ENCODE measurements at regions not wholly inside any gene's neighbourhood (a gene's known extent, or its start where the extent isn't known, plus 50 kb on each side); places are given as distances from the start of the nearest gene placed in this dataset.
"Not testable (repeated sequence)": the region's sequence is repeated elsewhere in the genome, so short reads cannot be mapped to it uniquely, and the experiment has no call there.

DNA sequence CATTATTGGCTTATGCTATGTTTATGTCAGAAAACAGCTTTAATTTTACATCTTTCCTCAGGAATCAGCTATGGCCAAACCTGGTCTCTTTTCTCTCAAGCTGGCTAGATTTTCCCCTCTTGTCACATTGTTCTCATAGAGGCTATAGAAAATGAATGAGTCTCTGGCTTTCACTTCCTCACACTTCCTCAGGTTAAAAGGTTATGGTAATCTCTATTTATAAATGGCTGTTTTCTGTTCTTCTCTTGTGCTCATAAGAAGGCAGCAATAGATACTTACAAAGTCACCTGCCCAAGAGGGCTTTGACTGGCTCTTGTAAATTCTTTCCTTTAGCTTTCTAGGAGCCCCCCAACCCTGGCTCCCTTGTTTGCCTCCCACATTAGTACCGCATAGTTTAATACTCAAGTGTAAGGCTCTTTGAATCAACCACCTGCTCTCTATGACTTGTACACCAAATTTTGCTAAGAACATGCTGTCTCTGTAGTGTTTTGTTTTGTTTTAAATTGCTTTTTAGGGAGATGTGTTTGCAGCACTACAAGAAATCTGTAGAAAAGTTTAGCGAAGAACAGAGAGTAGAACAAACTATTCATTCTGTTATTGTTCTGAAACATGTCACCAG, 897.4 kb upstream of the CITED2 start:
- no peak for DNase-seq (ENCODE audit: low read depth in 2 of 2)

DNA sequence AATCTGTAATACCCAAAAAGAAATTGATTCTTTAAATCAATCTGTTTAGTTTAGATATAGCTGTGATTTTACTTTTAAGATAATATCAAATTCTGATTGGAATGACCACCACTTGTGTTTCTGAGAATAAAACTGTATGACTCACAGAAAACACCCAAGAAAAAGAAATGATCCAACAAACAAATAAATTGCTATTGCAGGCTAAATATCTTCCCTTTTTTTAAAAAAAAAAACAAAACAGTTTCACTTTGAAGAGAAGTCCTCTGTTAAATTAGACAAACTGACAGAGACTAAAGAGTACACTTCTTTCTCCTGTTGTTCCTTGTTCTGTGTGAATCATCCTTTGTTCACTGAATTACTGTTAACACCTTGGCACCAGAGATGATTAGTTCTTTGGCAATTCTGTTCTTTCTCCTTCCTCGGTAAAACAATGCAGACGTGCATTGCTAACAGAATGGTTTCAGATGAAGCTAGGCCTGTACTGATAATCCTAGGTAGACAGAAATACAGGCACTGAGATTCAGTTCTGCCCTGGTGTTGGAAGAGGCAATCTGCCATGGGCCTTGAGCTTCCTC, 895.2 kb upstream of the CITED2 start:
- no peak for DNase-seq (ENCODE audit: low read depth in 2 of 2)

DNA sequence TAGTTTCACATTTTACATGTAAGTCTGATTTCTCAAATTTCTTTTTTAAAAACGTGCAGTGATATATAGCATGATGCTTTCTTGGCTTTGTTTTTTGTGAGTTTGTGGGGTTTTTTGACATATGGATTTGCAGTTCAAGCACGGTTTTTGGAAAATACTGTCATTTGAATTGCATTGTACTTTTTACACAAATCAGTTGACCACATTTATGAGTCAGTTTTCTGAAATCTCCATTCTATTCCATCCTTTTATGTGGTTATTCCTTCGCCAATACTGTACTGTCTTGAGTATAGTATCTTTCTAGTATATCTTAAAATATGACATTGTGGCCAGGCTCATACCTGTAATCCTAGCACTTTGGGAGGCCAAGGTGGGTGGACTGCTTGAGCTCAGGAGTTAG, 890.0 kb upstream of the CITED2 start:
- no peak for DNase-seq (ENCODE audit: low read depth in 2 of 2)

DNA sequence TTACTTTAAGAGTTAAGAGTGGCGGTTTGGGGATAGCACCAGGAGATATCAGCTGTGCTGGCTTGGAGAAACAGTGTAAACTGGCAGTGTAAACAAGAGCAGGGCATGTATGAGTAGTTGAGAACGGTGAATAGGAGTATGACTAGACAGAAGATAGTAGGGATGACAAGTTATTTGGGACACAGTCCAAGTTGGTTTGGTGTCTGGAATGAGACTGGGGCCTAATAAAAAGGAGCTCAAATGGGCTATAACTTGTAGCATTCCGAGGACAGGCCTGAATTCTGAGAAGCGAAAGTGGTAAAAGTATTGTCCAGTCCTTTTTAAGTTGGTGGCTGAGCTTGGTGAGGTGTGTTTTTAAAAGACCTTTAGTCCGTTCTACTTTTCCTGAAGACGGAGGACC, 883.9 kb upstream of the CITED2 start:
- DNase-seq (ENCODE audit: low read depth in 2 of 2): not testable (repeated sequence)

DNA sequence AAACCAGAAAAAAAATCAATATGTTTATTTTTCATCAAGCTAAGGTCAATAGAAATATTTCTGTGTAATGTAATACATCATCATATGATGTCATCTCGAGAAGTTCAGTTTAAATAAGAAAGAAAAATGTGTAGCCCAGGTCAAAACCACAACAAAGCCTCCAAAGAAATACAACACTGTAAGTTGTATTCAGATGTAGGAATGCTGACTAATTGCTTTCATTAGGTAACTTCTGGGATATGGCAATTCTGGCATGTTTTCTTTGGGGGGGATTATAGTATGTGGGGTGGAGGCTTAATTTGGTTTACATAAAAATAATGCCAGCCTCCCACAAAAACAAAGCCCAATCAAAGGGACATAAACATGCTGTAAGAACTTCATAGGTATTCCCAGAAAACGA, 881.8 kb upstream of the CITED2 start:
- DNase-seq (ENCODE audit: low read depth in 2 of 2): no peak

DNA sequence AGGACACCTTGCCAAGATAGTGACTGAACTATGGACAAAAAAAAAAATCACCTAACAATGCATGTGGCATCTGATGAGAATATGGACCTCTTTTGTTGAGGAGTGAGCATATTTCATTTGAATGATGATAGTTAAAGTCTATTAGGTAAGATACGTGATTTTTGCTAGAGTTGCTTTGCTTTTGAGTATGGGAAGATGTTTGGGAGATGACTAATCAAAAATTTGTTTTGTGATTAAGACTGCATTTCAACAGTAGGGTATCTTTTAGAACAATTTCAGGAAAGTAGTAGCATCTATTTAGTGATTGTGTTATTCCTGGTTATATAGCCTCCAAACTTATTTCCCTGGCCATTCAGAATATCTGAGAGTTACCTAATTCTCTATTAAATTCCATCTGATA, 878.6 kb upstream of the CITED2 start:
- DNase-seq (ENCODE audit: low read depth in 2 of 2): no peak

DNA sequence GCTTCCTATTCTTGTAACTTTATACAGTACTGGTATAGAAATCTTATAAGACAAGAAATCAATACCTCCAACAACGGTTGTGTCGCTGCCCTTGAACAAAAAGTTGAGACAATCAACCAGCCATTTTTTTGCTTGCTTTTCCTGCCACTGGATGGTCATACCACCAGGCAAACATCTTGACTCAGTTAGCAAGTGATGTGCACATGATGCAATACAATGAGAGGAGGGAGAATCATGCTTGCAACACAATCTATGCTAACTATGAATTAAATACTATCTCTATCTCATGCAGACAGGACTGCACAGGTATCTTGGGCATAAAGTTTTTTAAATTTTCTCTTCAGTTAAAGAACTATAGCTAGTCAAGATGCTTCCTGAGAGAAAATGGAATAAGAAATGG, 877.7 kb upstream of the CITED2 start:
- no peak for DNase-seq (ENCODE audit: low read depth in 2 of 2)

DNA sequence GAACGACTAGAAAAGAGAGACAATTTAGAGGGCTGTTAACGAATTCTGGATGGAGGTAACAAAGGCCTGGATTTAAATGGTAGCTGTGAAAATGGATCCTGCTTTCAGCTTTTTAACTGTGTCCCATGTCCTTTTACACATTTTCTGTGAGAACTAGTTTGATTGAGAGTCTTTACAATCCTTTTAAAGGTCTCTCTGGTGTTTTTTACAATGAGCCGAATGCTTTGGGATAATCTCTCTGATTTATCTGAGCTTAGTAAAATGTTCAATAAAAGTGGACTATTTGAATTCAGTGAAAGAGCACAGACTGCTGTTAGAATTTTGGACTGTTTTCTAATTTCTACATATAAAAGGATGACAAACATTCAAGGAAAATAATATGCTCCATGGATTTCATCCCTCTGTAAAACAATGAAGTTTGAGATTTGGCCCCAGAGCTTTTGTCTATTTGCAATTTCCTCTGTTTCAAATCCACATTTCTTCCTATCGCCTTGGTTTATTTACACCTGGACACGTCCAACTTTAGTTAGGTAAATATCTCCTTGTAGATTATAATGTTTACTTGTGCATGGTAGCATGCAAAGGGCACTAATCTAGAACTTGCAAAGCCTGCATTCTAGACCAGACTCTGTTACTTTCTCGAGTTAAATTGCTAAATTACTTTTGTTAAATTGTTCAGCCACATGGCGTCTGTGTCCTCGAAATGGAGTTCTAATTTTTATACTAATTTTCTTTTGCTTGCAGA, 871.0 kb upstream of the CITED2 start:
- DNase-seq (ENCODE audit: low read depth in 2 of 2): no peak

DNA sequence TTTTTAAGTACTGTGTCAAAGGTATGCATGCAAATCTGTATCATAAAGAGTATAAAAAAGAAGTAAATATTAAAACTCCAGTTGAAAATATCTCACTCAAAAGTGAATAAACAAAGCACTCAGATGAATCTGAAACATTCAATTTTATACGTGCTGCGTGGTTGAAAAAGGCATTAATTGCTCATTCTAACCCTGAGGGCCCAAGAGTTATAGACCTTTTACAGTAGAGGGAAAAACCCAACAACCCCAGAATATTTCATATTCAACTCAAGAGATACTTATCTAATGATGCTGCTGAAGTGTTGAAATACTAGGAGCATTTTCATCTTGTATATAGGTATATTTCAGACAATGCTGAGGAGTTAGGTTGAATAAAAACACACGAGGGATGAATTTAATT, 862.8 kb upstream of the CITED2 start:
- no peak for DNase-seq (ENCODE audit: low read depth in 2 of 2)

DNA sequence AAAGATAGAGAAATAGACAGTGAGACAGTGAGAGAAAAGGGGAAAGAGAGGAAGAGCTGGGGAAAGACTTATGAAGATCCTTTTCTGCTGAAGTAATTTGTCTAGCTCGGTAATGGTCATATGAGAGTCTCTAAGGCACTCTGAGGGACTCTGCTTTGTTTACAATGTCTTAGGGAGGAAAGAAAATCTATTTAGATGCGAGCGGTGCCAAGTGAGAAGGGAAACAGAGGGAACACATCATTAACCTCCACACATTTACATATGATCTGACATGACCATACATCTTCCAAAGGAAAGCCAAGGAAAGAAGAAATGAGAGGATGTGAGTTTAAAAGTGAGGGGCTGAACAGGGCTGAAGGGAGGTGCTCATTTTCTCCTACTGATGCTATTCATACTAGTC, 862.3 kb upstream of the CITED2 start:
- no peak for DNase-seq (ENCODE audit: low read depth in 2 of 2)

DNA sequence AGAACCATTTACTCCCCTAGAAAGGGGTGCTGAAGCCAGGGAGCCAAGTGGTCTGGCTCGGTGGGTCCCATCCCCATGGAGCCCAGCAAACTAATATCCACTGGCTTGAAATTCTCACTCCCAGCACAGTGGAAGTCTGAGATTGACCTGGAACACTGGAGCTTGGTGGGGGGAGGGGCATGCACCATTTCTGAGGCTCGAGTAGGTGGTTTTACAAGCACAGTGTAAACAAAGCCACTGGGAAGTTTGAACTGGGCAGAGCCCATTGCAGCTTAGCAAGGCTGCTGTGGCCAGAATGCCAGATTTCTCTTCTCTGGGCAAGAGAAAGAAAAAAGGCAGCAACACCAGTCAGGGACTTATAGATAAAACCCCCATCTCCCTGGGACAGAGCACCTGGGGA, 855.8 kb upstream of the CITED2 start:
- DNase-seq (ENCODE audit: low read depth in 2 of 2): no peak

DNA sequence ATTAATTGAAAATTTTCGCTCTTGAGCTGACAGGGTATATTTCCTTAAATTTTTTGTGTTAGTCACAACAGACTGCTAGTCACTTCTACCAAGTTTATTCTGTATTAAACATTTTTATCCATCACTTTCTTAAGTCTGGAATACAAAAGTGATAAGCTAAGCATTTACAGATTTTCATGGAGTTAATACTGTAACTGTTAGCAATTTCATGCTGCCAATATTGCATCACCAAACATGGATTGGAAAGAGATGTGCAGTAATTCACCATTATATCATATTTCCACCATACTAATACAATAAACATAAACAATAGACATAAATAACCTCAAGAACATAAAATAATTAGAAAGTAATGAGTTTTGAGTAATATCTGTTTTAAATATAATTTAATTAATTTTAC, 854.0 kb upstream of the CITED2 start:
- no peak for DNase-seq (ENCODE audit: low read depth in 2 of 2)

DNA sequence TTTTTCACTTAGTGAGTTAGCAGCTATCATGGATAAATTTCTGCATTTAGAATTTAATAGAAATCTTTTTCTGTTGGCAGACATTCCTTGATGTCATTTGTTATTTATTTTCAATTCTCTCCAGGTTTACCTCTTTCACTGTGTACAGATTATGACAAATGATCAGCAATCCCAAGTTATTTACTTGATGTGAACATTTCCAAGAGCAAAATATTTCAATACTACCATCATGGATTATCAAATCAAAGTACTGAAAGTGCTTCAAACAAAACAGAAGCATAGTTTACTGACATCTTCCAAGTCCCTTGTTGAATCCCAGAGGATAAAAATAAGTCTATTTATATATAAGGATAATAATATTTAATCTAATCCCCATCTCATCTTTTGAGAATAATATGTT, 852.2 kb upstream of the CITED2 start:
- no peak for DNase-seq (ENCODE audit: low read depth in 2 of 2)

DNA sequence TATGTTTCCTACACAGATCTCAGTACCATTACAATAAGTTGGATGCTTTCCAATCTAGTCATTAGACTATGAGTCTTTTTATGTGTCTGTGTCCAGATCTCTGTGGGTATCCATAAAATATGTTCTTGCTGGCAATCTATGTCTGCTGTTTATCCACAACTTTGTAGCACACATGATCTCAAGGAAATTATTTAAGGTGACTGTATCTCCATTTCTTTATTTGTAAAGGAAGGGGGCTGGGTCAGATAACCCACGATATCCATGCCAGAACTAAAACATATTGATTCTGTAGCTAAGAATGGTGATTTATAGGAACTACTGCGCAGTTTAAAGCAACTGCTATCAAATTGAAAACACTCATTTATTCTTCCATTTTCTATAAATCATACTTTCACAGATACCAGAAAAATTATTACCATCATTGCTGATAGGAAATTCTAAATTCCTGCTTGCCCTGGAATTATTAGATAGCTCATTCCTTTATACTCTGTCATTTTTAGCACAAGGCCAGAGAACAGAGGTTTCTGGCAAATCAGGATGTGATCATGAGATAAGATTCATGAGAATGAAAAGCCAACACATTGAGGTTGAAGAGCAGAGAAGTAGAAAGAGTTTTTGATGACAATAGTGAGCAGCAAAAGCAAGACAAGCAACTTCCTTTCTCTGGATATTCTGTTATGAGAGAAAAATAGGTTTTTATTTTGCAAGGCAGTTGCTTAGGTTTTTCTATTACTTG, 851.4 kb upstream of the CITED2 start:
- no peak for DNase-seq (ENCODE audit: low read depth in 2 of 2)

DNA sequence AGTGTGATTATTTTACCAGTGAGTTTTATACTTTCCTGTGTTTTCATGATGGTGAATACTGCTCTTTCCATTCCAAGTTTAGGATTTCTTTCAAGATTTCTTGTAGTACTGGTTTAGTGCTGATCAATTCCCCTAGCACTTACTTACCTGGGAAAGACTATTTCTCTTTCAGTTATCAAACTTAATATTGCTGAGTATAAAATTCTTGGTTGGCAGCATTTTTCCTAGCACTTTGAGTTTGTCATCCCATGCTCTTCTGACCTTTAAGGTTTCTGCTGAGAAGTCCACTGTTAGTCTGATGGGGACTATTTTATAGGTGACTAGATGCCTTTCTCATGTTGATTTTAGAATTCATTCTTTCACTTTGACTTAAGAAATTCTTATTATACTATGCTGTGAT, 842.8 kb upstream of the CITED2 start:
- DNase-seq (ENCODE audit: low read depth in 2 of 2): no peak

DNA sequence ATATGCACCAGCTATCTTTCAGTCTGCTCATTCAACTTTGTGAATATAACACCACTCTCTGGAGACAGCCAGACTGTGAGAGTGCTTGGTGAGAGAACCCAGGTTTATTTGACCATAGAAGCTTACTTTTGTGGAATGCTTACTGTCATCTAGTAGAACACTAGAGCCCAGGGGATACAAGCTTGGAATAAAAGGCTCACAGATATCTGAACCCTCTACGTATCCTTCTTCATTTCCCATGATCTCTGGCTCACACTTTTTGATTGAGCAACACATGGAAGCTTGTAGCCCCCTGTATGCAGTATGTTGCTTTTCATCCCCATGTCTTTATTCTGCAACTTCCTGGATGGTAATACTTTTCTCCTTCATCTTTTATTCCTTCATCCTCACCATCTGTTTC, 835.3 kb upstream of the CITED2 start:
- no peak for DNase-seq (ENCODE audit: low read depth in 2 of 2)

DNA sequence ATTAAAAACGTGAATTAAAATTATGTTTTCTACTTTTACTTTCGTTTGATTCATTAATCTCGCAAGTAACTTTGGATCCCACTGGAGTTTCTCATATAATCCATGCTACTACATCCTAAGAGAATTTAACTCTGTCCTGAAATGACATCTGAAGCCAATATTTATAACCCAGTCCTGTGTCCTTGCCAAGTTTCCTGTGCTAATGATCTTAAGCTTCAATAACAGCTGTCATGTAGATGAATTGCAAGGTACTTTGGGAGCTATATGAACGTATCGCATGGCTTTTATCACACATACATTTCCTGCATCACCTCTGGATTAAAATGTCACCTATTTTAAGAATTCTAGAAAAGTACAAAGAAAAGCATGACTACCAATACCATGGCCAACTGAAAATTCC, 833.8 kb upstream of the CITED2 start:
- no peak for DNase-seq (ENCODE audit: low read depth in 2 of 2)

DNA sequence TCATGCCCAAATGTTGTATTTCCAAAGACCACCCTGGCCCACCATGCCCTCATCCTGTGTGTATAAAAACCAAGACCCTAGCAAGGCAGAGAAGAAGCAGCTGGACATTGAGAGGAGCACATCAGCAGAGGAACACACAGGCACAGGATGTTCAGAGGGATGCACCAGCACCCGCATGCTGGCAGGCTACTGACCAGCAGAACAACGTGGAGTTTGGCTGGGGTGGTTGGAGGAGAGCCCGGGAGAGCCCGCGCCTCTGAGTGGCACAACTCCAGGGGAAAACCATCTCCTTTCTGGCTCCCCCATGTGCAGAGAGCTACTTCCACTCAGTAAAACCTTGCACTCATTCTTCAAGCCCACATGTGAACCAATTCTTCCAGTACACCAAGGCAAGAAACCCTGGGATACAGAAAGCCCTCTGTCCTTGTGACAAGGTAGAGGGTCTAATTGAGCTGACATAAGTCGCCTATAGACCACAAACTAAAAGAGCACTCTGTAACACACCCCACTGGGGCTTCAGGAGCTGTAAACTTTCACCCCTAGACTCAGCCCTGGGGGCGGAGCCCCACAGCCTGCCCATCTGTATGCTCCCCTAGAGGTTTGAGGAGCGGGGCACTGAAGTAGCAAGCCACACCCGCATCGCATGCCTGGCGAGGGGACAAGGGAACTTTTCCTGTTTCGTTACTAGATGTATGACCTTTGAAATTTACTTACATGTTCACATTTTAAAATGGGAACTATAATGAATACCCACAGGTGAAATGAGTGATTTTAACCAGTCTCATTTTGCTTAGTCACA, 831.5 kb upstream of the CITED2 start:
- DNase-seq (ENCODE audit: low read depth in 2 of 2): no peak

DNA sequence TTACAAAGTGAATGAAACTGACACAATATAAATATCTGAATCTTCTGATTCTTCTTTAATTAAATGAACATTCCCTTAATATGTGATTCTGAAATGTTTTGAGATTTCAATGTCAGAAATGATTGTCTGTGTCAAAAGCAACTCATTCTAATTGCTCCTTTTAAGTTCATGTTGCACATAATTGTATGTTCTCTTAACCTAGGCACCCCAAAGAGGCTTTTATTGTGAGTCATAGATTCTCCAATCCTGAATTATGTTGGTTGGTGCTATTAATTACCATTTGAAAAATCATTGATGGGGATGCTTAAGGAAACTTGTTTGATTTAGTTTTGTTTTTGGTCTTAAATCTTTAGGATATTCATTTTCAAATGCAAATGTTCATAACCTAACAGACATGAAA, 829.7 kb upstream of the CITED2 start:
- DNase-seq (ENCODE audit: low read depth in 2 of 2): no peak

DNA sequence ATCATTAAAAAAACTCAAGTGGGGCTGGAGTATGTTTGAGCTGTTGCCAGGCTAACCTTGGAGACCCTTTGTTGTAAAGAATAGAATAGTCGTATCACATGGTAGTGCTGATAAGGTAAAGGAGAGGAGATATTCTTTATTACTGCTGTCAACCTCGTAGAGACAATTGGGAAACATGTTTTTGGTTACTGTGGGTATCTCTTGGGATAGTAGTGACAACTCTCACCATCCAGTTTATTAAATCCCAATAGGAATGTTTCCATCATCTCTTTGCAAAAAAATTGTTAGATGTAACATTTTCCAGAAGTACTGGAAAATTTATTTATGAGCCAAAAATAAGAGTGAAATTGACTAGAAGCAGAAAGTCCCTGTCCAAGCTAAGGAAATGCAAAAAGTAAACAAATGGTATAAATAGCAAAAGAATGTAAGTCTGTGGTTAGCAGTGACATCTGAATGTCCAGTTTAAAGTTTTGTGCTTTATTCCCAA, 829.3 kb upstream of the CITED2 start:
- DNase-seq (ENCODE audit: low read depth in 2 of 2): no peak

DNA sequence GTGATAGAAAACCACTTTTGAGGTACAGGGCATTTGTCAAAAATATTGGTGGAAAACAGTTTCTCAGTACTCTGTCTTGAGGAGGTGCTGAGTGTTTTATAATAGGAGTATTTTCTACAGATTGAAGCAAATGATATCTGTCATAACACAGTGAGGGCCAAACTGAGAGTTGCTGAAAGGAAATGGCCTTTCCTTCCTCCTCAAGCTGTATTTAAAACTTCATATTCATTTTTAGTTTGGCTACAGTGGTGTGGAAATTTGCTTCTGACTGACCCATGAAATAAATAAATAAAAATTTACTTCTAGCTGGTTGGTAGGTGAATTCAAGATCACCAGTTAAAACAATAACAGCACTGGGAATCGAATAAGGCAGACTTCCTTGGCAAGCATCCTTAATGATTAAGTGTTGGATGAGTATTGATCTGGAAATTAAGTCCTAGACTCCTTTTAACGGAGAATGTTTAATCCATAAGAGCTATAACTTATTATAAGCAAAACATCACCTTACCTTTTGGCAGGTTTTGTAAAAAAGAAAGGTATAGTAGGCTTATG, 828.6 kb upstream of the CITED2 start:
- DNase-seq (ENCODE audit: low read depth in 2 of 2): no peak

Measured in stimulated activated CD8-positive, alpha-beta memory T cell treated with anti-CD3 and anti-CD28 coated beads, Interleukin-7, amount 100 ng/mL, for 4 hours (primary cell).